Inferior parietal cortex (tissue), 1 donor: ENCODE measurements at regions not wholly inside any gene's neighbourhood (a gene's known extent, or its start where the extent isn't known, plus 50 kb on each side); places are given as distances from the start of the nearest gene placed in this dataset.

Experiments
- DNase-seq: peaks from one replicate; pipeline ENCODE4 v3.0.0-alpha.2; 2016; ENCODE audit errors: extremely low spot score

DNA sequence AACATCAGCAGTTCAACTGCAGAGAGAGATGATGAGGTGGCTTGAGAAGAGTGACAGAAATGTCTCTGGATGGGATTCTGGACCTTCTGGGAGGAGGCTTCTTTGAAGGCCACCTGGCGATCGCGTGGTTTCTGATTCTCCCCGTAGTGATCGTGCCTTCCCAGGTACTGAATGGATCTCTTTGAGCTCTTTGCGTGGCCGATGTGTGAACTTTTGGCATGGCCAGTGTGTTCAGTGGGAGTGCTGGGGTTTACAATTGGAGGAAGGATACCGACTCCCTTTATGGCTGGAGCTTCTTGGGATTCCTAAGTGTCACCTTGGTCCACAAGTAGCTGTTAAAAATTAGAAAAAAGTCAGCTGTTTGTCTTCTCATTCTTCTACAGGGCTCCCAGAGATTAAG lies 374.7 kb downstream of the C12orf75 start:
- no peak for DNase-seq

GRCh38 chr12:105705765-105706164 lies 375.3 kb downstream of the C12orf75 start:
- DNase-seq: peak; percentile 76

DNA sequence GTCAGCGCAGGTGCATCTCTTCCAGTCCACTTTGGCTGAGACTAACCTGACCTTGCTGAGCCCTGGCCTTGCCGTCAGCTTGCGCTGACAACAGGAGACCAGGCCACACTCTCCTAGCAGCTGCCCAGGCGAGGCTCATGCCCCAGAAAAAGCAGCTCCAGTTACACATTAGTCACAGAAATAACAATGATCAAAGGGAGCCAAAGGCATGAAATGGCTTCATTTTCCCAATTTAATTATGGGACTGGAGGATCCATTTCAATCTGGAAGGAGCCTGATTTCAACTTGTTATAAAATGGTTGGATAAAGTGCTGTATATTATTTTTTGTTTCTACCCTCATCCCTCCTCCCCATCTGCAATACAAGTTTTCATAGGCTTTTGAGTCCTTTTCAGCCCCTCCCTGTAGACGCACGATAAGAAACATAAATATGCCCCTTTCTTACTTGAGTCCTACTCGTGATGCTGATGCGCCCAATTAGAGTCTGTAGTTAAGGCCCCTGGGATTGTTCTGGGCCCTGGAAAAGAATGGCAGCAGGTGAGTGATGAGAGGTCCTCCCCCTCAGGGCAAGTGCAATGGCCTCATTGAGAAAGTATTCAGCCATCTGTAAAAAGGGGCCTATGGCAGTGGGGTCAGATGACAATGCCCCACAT lies 376.0 kb downstream of the C12orf75 start:
- peak; percentile 16 for DNase-seq

DNA sequence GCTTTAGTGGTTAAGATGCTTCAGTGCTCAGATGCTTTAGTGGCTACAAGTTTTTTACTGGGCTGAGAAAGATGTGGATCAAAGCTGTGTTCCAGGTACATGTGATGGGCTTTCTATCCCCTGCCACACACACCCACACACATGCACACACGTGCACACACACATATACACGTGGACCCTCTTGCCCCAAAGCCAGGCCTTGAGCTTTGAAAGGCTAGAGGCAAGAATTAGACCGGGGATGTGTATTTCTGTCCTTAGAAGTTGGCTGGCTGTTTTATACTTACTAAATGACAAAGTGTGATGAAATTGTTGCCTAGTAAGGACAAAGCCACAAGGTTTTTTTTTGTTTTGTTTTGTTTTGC lies 376.5 kb downstream of the C12orf75 start:
- DNase-seq: no peak

DNA sequence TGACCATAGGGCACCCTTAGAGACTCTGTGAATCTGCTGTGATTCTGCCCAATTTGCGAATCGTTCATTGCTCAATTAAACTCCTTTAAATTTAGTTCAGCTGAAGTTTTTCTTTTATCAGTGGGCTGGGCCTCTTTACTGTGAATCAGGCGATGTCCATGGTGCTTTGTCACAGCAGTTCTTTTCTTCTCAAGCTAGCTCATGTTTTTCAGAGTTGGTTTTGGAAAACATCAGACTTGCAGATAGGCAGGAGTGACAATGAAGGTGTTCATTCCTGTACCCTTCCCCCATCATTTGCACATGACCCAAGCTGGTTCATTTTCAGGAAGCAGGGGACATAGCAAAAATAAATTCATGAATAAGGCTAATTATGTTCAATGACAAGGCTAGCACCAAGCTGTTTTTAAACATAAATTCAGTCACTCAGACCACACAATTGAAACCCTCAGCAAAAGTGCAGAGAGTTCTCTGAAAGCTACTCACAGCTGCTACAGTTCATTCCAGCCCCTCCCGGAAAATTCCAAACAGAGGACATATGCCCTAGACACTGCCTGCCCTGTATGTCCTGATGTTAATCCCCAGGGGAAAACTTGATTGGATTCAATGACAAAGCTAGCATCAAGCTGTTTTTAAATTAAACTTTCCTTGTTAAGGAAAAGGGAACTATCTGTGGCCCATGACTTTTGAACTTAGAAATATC lies 383.3 kb downstream of the C12orf75 start:
- no peak for DNase-seq

DNA sequence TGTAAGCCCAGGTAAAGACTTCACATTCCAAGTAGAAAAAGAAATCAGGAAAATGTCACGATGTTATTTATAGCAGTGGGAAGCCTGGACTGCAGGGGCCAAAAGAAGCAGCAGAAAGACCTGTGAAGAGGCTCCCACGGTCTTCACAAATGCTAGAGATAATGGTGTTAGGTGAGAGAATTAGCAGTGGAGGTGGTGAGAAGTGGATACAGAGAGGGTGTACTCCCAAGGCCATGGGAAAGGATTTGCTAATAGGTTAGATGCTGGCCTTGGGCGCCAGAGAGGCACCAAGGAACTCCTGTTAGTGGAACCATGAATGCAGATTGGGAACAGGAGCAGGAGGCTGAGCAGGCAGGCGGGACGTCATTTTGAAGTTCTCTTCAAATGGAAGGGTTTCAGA lies 386.1 kb downstream of the C12orf75 start:
- DNase-seq: no peak

- no peak for DNase-seq
Observed at GRCh38 chr12:105721051-105721825, 390.7 kb downstream of the C12orf75 start.

DNA sequence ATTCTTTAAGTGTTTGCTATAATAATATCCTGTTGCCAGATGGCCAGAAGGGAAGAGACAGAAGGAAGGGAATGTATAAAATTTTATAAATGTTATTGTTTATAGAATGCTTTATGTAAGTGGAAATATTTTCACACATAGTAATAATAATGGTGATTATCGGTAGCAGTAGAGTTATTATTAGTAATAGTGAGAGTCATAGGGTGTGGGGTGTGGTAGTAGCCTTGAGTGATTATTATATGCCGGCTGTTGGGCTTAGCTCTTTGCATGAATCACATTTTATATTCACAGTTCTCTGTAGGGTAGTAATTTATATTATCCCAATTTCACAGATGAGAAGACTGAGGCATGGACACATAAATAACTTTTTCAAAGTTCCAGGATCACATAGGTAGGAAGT lies 391.4 kb downstream of the C12orf75 start:
- DNase-seq: no peak

DNA sequence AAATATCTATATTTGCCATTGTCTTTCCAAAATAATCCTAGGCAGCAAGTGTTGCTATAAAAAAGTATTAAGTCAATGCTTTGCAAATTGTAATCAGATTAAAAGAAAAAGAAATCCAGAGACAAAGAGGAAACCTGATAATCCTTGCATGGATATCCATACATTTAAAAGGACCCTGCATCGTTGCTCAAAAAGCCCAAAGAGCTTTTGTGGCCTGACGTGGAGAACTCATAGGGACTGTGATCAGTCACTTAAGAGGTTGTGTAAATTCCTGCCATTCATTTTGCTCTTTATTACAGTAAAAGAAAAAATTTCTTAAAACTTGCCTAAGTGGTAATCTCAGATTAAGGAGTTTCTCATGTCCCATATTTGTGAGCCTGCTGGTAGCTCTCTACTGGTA lies 392.6 kb downstream of the C12orf75 start:
- DNase-seq: no peak

DNA sequence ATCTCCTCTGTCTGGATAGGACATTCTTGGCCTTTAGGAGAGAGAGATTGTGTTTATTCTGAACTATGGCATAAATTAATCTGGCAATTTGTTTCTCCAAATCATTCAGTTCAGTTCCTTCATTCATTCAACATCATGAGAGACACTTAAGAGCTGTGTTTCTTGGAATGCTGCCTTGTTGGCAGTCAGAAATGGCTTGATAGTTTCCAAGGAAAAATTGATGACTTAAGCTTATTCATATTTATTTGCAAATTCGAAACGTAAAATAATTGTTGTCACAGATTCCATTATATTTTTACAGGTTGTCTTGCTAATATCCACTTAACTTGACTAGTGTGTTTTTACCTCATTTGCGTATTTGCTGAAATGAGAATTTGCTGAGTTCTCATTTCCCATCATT lies 393.0 kb downstream of the C12orf75 start:
- no peak for DNase-seq

GRCh38 chr12:105724641-105725040 lies 394.1 kb downstream of the C12orf75 start:
- peak; percentile 49 for DNase-seq

DNA sequence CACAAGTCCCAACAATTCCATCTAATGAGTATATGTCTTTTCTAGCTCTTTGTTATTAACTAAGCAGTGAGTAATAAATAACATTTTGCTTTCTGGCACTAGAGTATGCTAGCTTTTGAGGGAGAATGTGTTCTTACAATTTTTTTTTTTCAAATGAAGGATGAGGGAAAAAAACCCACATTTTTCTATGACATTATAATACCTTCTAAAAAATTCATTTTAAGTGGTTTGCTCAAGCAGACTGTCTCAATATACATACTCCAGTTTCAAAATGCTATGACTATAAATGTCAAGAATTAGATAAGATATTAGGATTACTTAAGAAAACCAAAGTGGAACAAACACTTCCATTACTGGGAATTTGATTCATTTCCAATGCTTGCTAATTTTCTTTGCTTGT lies 394.6 kb downstream of the C12orf75 start:
- DNase-seq: no peak

- DNase-seq: no peak
Observed at GRCh38 chr12:105729181-105729771, 398.8 kb downstream of the C12orf75 start.

- no peak for DNase-seq
Observed at GRCh38 chr12:105729926-105730325, 399.4 kb downstream of the C12orf75 start.

DNA sequence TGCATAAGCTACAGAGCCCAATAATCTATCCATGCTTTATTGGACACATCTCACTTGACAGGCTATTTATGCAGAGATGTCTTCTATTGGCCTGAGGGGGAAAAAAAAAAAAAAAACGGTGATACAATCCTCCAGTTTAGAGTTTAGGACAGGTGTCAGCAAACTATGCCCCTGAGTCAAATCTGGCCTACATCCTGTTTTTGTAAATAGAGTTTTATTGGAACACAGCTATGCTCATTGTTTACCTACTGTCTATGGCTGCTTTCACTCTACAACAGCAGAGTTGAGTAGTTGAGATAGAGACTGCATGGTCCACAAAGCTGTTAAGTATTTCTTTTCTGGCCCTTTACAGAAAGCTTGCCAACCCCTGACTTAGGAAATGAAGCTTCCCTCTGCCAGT lies 403.1 kb downstream of the C12orf75 start:
- no peak for DNase-seq

- no peak for DNase-seq
Observed at GRCh38 chr12:105736498-105736897, 402.3 kb downstream of the NUAK1 start.

- DNase-seq: no peak
Observed at GRCh38 chr12:105738051-105738450, 400.7 kb downstream of the NUAK1 start.

DNA sequence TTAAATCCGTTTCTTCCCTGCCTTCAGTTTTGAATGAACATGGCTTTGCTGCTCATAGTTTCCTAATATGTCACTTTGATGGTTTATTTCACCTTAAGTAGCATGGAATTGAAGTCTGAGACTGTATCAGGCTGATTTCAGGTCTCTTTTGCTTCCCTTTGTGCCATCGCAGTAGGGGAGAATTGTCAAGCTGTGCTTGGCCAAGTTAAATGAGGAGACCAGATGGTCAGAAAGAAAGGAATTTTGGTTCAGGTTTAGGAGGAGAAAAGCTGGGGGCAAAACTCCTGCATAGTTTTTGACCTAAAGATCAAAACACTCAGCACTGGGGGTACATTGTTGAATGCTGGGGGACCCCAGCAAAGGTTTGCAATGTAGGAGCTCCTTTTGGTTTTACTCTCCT lies 398.4 kb downstream of the NUAK1 start:
- no peak for DNase-seq

DNA sequence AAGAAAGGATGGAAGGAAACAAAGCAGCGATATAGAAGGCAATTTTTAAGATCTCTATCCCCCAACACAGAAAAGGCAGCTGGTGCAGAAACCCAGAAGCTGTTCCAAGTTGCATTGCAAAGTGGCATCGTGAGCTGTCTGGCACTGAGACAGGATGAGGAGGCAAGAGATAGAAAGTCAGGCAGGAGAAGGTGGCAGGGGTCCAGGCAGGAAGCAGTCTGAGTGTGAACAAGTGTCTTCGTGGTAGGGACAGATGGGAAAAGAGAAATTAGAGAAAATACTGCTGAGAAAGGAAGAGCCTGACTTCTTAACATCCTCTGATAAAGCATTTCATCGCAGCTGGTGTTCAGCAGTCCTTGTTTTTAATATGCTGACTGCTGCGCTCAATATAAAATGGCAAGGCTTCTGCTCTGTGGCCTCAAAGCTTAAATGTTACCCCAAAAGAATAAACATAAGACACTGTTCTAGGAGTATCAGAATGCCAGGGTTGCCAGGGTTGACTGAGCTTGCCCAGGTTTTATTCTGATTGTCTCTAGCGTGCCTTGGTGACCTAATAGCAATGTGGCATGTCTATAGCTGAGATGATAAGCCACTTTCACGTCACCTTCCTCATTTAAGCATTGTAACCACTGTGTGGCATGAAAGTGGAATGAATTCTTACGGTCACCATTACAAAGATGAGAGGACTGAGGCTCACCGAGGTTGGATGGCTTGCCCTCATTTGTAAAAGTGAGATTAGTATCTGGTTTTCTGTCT lies 397.6 kb downstream of the NUAK1 start:
- peak; percentile 79 for DNase-seq

GRCh38 chr12:105741786-105742566 lies 396.8 kb downstream of the NUAK1 start:
- peak; percentile 44 for DNase-seq

- DNase-seq: no peak
Observed at GRCh38 chr12:105742567-105742874, 396.2 kb downstream of the NUAK1 start.
